GF-D8 (cell line): ENCODE measurements at regions not wholly inside any gene's neighbourhood (a gene's known extent, or its start where the extent isn't known, plus 50 kb on each side); places are given as distances from the start of the nearest gene placed in this dataset.
A peak's percentile ranks its signal among the peaks of the same experiment; 100 is the strongest.

Experiments used
- DNase-seq: peaks from one replicate; lab custom pipeline; 2025; lab: John Stamatoyannopoulos, UW

GRCh38 chr4:180721356-180721755 lies 1521.8 kb upstream of the TENM3 start:
- DNase-seq, result no peak

DNA sequence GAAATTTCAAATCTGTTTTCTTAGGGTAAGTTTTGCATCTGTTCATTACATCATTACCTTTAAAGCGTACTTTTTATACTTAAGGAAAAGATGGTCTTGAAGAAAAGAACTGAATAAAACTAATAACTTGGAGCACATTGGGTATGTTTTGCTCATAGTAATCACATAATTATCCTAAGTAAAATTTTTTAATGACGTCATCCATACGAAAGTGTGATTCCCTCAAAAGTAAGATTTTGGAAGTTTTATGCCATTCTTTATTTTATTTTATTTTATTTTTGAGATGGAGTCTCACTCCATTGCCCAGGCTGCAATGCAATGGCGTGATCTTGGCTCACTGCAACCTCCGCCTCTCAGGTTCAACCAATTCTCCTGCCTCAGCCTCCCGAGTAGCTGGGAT lies 1516.6 kb upstream of the TENM3 start:
- DNase-seq, result no peak

GRCh38 chr4:180727478-180727877 lies 1515.7 kb upstream of the TENM3 start:
- no peak for DNase-seq

GRCh38 chr4:180734753-180735432 lies 1508.3 kb upstream of the TENM3 start:
- DNase-seq, result no peak

DNA sequence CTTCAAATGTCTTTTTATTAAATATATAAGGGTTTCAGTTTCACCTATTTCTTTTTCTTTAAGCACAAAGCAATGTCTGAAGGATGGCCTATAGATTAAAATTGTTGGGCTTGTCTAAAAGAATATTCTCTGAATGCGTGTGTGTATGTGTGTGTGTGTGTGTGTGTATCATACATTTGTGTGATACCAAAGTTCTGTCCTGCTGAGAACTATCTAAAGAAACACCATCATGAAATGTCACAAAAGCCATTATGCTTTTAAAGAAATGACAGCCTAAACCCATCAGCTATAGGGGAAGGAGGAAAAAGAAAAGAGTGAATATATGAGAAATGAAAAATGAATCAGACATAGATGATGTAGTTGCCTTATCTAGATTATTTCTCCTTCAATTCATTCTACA lies 1501.5 kb upstream of the TENM3 start:
- no peak for DNase-seq

DNA sequence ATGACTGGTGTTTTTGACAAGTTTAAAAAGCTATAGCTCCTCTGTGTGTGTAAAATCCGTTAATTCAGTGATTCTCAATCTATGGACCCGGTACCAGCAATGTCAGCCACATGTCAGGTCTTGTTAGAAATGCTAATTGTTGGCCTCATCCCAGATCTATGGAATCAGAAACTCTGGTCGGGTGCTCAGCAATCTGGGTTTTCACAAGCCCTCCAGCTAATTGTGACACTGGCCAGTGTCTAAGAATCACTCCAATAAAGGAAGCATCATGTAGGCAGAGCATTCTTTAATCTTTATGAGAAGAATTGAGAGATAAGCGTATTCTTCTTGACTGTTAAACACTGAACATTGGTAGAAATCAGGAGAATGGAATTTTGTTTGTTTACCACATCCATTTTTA lies 1498.2 kb upstream of the TENM3 start:
- no peak for DNase-seq

DNA sequence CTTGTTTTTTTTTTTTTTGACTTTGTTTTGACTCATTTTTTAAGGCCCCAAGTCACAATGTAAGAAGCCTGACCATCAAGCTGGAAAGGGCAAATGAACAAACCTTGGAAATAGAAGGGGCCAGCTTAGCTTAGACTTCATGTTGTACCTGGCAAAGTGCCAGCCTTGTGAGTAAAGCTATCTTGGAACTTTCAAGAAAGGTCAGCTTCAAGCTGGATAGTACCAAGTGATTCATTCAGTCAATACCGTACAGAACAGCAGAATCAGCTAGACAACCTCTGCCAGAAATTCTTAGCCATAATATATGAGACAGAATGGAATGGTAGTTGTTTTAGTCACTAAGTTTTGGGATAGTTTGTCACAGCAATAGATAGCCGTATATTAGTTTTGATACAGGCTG lies 1492.2 kb upstream of the TENM3 start:
- DNase-seq, result no peak

DNA sequence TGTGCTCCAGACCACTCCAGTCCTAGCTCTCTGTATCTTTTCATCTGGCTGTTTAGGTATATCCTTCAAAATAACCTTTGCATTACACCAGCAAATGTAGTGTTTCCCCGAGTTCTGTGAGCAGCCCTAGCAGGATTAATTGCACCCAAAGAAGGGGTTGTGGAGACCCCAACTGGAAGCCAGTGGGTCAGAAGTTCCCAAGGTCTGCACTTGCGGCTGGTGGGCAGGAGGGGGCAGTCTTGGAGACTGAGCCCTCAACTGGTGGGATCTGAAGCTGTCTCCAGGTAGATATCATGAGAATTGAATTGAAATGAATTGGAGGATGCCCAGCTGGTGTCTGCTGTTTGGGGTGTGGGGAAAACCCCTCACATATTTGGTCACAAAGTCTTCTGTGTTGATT lies 1485.3 kb upstream of the TENM3 start:
- DNase-seq, result no peak

DNA sequence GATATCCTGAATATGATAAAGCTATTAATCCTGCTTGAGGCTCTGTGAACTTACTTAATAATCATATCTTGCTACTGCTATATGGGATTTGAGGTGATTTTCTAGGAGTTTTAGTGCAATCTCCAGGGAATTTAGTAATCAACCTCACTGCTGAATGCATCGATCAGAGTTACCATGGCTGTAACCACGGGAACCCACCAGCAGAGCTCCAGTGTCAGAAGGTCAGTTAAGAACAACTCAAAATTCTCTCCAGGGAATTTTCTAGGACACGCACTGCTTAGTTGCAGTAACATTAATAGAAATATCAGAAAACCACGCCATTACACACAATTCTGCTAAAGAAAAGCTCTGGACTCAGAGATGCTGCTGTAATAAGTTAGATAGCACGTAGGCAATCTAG lies 1477.2 kb upstream of the TENM3 start:
- no peak for DNase-seq

DNA sequence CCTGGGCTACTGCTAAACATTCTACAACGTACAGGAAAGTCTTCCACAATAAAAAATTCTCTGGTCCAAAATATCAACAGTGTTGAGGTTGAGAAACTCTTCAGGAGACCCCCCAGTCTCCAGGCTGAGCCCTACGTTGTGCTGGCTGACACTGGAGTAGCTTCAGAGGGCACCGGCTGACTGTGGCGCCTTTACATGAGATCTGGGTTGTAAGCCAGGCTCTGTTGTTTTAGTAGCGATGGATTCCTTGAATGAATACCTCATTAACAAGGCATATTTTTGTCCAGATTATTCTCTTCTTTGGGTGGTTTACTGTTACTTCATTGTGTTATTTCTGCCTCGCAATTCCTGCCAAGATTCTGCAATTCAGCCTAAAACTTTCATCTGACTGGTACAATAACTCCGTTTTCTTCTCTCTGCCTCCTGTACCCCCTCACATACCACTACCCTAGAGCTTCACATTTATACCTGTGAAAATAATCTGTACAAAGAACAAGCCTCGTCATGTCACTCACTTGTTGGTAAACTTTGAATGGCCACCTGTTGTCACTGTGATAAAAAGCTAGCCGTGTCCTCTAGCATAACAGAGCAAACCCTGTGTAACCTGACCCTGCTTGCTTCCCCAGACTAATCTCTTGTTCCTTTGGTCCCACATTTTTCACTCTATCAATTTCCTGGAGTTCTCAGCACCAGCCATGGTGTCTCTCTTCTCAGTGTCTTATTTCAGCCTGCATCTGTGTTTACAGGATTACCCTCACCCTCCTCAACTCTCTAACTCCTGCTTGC lies 1476.1 kb upstream of the TENM3 start:
- no peak for DNase-seq

- no peak for DNase-seq
These were observed 1474.6 kb upstream of the TENM3 start for GRCh38 chr4:180768610-180769009.

DNA sequence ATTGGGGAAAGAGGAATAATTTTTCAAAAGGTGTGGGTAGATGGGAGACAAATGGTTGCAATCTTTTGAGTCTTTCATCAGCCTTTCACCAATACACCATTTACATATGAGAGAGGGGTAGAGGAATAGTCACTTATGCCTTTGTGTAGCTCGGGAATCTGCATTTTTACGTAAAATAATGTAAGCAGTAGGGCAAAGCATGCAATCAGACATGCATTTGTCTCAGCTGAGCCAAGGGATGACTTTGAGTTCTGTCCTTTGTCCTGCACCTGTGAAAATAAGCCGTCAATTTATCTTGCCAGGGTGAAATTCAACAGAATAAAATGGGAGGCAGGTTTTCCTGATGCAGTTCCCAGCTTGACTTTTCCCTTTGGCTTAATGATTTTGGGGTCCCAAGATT lies 1473.4 kb upstream of the TENM3 start:
- no peak for DNase-seq

- no peak for DNase-seq
These were observed 1472.9 kb upstream of the TENM3 start for GRCh38 chr4:180770265-180770664.

- no peak for DNase-seq
These were observed 1458.3 kb upstream of the TENM3 start for GRCh38 chr4:180784940-180785339.

- no peak for DNase-seq
These were observed 1454.5 kb upstream of the TENM3 start for GRCh38 chr4:180788729-180789128.

DNA sequence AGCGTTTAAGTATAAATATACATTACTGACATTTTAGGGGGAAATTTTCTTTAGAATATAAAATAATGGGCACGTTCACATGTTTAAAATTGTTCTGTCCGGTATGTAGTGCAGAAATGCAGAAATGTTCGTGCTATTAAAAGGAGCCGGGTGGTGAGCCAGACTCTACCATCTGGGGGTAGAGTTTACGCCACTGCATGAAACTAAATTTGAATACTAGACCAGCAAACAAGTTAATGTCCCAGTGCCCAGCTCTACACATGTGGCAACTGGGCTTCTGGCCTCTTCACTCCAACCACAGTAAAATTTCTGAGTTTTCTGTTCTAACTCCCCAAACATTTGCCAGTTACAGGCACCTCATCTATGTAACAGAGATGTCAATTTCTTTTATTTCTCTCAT lies 1453.3 kb upstream of the TENM3 start:
- no peak for DNase-seq

DNA sequence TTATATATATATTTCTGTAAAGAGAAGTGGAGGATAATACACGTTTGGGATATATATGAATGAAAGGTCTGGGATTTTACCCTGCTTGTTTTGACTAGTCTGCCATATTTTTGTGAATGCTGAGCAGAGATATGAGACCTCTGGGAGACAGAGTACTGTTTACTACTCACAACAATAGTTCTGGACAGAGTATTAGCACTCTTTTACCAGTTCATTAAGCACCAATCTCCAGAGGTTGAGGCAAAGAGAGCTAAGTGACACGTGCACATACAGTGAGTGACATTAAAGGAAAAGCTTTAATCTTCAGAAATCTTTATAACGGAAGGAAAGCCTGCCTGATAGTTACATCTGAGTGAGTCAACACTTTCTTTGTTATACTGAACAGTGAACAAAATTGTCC lies 1452.7 kb upstream of the TENM3 start:
- DNase-seq, result no peak

GRCh38 chr4:180792541-180792940 lies 1450.7 kb upstream of the TENM3 start:
- no peak for DNase-seq

DNA sequence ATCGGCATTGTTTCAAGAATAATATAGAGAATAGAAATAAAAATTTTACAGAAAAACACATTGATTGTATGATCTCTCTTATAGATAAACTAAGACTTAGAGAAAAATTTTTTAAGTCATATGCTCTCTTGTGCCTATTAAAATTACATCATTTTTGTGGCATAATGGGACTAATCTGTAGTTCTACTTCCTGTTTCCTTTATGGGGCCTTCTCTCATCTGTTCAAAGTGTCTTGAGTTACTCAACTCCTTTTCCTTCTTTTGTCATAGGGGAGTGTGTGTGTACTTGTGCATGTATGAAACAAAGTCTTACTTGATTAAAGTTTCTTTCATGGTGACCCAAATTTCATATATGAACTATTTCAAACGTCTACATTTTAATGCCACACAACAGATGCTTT lies 1448.9 kb upstream of the TENM3 start:
- DNase-seq, result peak; percentile 49

DNA sequence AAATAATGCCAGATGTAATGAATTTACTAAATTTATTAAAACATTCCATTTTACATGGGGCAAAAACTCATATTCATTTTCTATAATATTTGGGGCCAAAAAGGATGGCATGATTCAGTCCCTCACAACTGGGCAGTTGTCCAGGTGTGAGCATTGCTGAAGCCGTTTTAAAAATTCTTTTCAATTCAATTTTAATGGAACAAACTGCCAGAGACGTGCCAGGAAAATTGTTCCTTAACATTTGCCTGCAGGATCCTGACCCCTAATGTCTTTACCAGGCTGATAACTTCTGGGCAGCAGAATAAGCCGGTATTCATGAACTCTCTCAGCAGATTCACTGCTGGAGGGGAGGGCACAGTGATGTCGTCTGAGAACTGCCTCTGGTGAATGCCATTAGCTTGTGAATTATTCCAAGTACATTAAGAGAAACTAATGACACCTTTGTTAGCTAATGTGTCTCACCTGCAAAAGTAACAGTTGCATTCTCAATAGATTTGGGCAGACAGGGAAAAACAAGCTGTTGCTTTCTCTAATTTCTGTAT lies 1445.1 kb upstream of the TENM3 start:
- no peak for DNase-seq

GRCh38 chr4:180799798-180800197 lies 1443.4 kb upstream of the TENM3 start:
- DNase-seq, result no peak

- no peak for DNase-seq
These were observed 1438.1 kb upstream of the TENM3 start for GRCh38 chr4:180805101-180805500.

- no peak for DNase-seq
These were observed 1434.3 kb upstream of the TENM3 start for GRCh38 chr4:180808862-180809261.

DNA sequence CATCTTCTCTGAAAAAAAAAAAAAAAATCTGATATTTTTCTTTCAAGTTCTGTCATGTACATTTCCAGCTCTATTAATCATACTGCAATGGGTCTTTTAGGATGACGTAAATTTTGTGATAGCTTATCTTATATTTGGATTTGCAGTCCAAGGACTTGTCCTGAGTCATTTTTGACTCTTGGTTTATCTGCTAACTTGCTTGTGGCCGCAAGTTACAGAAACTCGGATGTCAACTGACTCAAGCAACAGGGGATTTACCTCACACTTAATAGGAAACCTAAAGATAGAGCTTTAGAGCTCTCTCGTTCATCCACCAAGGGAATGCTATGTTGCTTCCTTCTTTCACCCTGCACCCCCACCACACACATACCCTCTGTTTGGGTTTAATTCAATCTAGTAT lies 1433.8 kb upstream of the TENM3 start:
- no peak for DNase-seq
